ENCODE measurements at regions not wholly inside any gene's neighbourhood (a gene's known extent, or its start where the extent isn't known, plus 50 kb on each side); places are given as distances from the start of the nearest gene placed in this dataset.

GRCh38 chr12:115577401-115577800 lies 700.1 kb downstream of the MED13L start:
- Mint-ChIP-seq H3K9me3 (peaks cover 0 to 4% (median 0%) of the 10 kb centered on the region in 7 donors), H3K36me3 (no peaks in the 10 kb centered on the region), H3K27me3 (peaks cover 4 to 15% (median 8%) of the 10 kb centered on the region in 3 donors), H3K4me3 (no peak overlapping the region), H3K4me1 (no peaks in the 10 kb centered on the region), H3K27ac (no peak overlapping the region)
- no peak for ATAC-seq (ENCODE audit: low read depth in 2 of 2)
- DNase-seq = no peak

- no peak for DNase-seq
- Mint-ChIP-seq H3K4me3 (no peak overlapping the region), H3K4me1 (no peaks in the 10 kb centered on the region), H3K9me3 (peaks cover 0 to 8% (median 6%) of the 10 kb centered on the region in 7 donors), H3K27ac (no peak overlapping the region), H3K36me3 (peaks cover 0 to 8% of the 10 kb centered on the region in 2 donors), H3K27me3 (peaks cover 7 to 12% (median 8%) of the 10 kb centered on the region in 3 donors)
- no peak for ATAC-seq (ENCODE audit: low read depth in 2 of 2)
These were observed 702.7 kb downstream of the MED13L start for GRCh38 chr12:115574826-115575225.

GRCh38 chr12:115572440-115572839 lies 705.1 kb downstream of the MED13L start:
- no peak for DNase-seq
- H3K36me3 Mint-ChIP-seq = peaks cover 0 to 8% of the 10 kb centered on the region in 2 donors
- H3K4me3 Mint-ChIP-seq = no peak overlapping the region
- peaks cover 0 to 10% (median 6%) of the 10 kb centered on the region in 7 donors for H3K9me3 Mint-ChIP-seq
- H3K27ac Mint-ChIP-seq = no peak overlapping the region
- ATAC-seq (ENCODE audit: low read depth in 2 of 2) = no peak
- no peaks in the 10 kb centered on the region for H3K4me1 Mint-ChIP-seq
- H3K27me3 Mint-ChIP-seq = peaks cover 6 to 8% (median 8%) of the 10 kb centered on the region in 3 donors

GRCh38 chr12:115571446-115571845 lies 706.0 kb downstream of the MED13L start:
- peaks cover 0 to 10% (median 6%) of the 10 kb centered on the region in 7 donors for H3K9me3 Mint-ChIP-seq
- ATAC-seq (ENCODE audit: low read depth in 2 of 2) = no peak
- H3K36me3 Mint-ChIP-seq = peaks cover 0 to 8% of the 10 kb centered on the region in 2 donors
- peaks cover 4 to 6% (median 6%) of the 10 kb centered on the region in 3 donors for H3K27me3 Mint-ChIP-seq
- DNase-seq = no peak
- no peak overlapping the region for H3K4me3 Mint-ChIP-seq
- H3K4me1 Mint-ChIP-seq = no peaks in the 10 kb centered on the region
- no peak overlapping the region for H3K27ac Mint-ChIP-seq

GRCh38 chr12:115571027-115571426 lies 706.5 kb downstream of the MED13L start:
- Mint-ChIP-seq H3K4me1 (no peaks in the 10 kb centered on the region), H3K9me3 (peaks cover 0 to 10% (median 6%) of the 10 kb centered on the region in 7 donors), H3K36me3 (peaks cover 0 to 8% of the 10 kb centered on the region in 2 donors), H3K4me3 (peak overlapping the region in 1 of 8 donors; percentile 2), H3K27ac (no peak overlapping the region), H3K27me3 (peaks cover under 1 to 6% (median 4%) of the 10 kb centered on the region in 3 donors)
- ATAC-seq (ENCODE audit: low read depth in 2 of 2) (no peak), DNase-seq (no peak)

GRCh38 chr12:115570069-115570777 lies 707.3 kb downstream of the MED13L start:
- Mint-ChIP-seq H3K27ac (peak overlapping the region in 1 of 6 donors; percentile 73), H3K4me1 (no peaks in the 10 kb centered on the region), H3K27me3 (peaks cover 0 to 6% (median 0%) of the 10 kb centered on the region in 3 donors), H3K36me3 (peaks cover 0 to 8% of the 10 kb centered on the region in 2 donors), H3K9me3 (peaks cover 0 to 10% (median 6%) of the 10 kb centered on the region in 7 donors), H3K4me3 (no peak overlapping the region)
- ATAC-seq (ENCODE audit: low read depth in 2 of 2) = no peak
- no peak for DNase-seq

- Mint-ChIP-seq H3K27me3 (peaks cover 0 to 6% (median 0%) of the 10 kb centered on the region in 3 donors), H3K9me3 (peaks cover 0 to 10% (median 6%) of the 10 kb centered on the region in 7 donors), H3K4me3 (no peak overlapping the region), H3K36me3 (peaks cover 0 to 8% of the 10 kb centered on the region in 2 donors), H3K4me1 (no peaks in the 10 kb centered on the region), H3K27ac (no peak overlapping the region)
- ATAC-seq (ENCODE audit: low read depth in 2 of 2) (no peak), DNase-seq (no peak)
These were observed 708.0 kb downstream of the MED13L start for GRCh38 chr12:115569345-115570068.

- no peaks in the 10 kb centered on the region for H3K36me3 Mint-ChIP-seq
- H3K9me3 Mint-ChIP-seq = peaks cover 0 to 5% (median 2%) of the 10 kb centered on the region in 7 donors
- no peak overlapping the region for H3K4me3 Mint-ChIP-seq
- H3K27me3 Mint-ChIP-seq = peaks cover 0 to 12% (median 3%) of the 10 kb centered on the region in 3 donors
- H3K27ac Mint-ChIP-seq = no peak overlapping the region
- no peaks in the 10 kb centered on the region for H3K4me1 Mint-ChIP-seq
- no peak for ATAC-seq (ENCODE audit: low read depth in 2 of 2)
- DNase-seq = no peak
These were observed 719.2 kb downstream of the MED13L start for GRCh38 chr12:115558281-115558680.

GRCh38 chr12:115553622-115554021 lies 723.9 kb downstream of the MED13L start:
- Mint-ChIP-seq H3K36me3 (no peaks in the 10 kb centered on the region), H3K9me3 (peaks cover 0 to 4% (median 2%) of the 10 kb centered on the region in 7 donors), H3K4me1 (no peaks in the 10 kb centered on the region), H3K27ac (no peak overlapping the region), H3K27me3 (peaks cover 0 to 8% (median 0%) of the 10 kb centered on the region in 3 donors), H3K4me3 (no peak overlapping the region)
- no peak for DNase-seq
- no peak for ATAC-seq (ENCODE audit: low read depth in 2 of 2)

- peaks cover 2 to 46% (median 12%) of the 10 kb centered on the region in 7 donors for H3K9me3 Mint-ChIP-seq
- no peaks in the 10 kb centered on the region for H3K27me3 Mint-ChIP-seq
- no peaks in the 10 kb centered on the region for H3K36me3 Mint-ChIP-seq
- no peak overlapping the region for H3K27ac Mint-ChIP-seq
- ATAC-seq (ENCODE audit: low read depth in 2 of 2) = no peak
- H3K4me1 Mint-ChIP-seq = no peaks in the 10 kb centered on the region
- no peak overlapping the region for H3K4me3 Mint-ChIP-seq
- no peak for DNase-seq
These were observed 734.2 kb downstream of the MED13L start for GRCh38 chr12:115543269-115543668.

- Mint-ChIP-seq H3K27ac (no peak overlapping the region), H3K9me3 (peaks cover 2 to 53% (median 13%) of the 10 kb centered on the region in 7 donors), H3K27me3 (no peaks in the 10 kb centered on the region), H3K36me3 (no peaks in the 10 kb centered on the region), H3K4me1 (no peaks in the 10 kb centered on the region), H3K4me3 (no peak overlapping the region)
- ATAC-seq (ENCODE audit: low read depth in 2 of 2) (no peak), DNase-seq (no peak)
These were observed 734.8 kb downstream of the MED13L start for GRCh38 chr12:115542656-115543055.

- H3K4me1 Mint-ChIP-seq = no peaks in the 10 kb centered on the region
- peaks cover 0 to 5% (median 0%) of the 10 kb centered on the region in 3 donors for H3K27me3 Mint-ChIP-seq
- DNase-seq = no peak
- peaks cover 4 to 53% (median 13%) of the 10 kb centered on the region in 7 donors for H3K9me3 Mint-ChIP-seq
- no peak overlapping the region for H3K4me3 Mint-ChIP-seq
- H3K36me3 Mint-ChIP-seq = no peaks in the 10 kb centered on the region
- no peak for ATAC-seq (ENCODE audit: low read depth in 2 of 2)
- H3K27ac Mint-ChIP-seq = no peak overlapping the region
These were observed 735.5 kb downstream of the MED13L start for GRCh38 chr12:115541891-115542421.

GRCh38 chr12:115528466-115528865 lies 749.0 kb downstream of the MED13L start:
- DNase-seq = no peak
- Mint-ChIP-seq H3K27me3 (peaks cover 0 to 6% (median 0%) of the 10 kb centered on the region in 3 donors), H3K4me3 (no peak overlapping the region), H3K4me1 (no peaks in the 10 kb centered on the region), H3K27ac (no peak overlapping the region), H3K36me3 (no peaks in the 10 kb centered on the region), H3K9me3 (peaks cover 0 to 7% (median under 1%) of the 10 kb centered on the region in 7 donors)
- ATAC-seq (ENCODE audit: low read depth in 2 of 2) = no peak

All from naive B cell (primary cell).